Dermis blood vessel endothelial cell (primary cell): ENCODE measurements at regions not wholly inside any gene's neighbourhood (a gene's known extent, or its start where the extent isn't known, plus 50 kb on each side); places are given as distances from the start of the nearest gene placed in this dataset.
A peak's percentile ranks its signal among the peaks of the same experiment; 100 is the strongest.

Experiments
- DNase-seq: peaks from one replicate; pipeline ENCODE4 v3.0.0; 2010

DNA sequence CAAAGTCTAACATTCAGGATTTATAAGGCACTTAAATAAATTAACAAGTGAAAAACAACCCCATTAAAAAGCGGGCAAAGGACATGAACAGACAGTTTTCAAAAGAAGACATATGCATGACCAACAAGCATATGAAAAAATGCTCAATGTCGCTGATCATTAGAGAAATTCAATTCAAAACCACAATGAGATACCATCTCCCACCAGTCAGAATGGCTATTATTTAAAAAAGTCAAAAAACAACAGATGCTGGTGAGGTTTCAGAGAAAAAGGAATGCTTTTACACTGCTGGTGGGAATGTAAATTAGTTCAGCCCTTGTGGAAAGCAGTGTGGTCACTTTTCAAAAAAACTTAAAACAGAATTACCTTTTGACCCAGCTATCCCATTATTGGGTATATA, 60.7 kb upstream of the BDKRB2 start:
- no peak for DNase-seq

DNA sequence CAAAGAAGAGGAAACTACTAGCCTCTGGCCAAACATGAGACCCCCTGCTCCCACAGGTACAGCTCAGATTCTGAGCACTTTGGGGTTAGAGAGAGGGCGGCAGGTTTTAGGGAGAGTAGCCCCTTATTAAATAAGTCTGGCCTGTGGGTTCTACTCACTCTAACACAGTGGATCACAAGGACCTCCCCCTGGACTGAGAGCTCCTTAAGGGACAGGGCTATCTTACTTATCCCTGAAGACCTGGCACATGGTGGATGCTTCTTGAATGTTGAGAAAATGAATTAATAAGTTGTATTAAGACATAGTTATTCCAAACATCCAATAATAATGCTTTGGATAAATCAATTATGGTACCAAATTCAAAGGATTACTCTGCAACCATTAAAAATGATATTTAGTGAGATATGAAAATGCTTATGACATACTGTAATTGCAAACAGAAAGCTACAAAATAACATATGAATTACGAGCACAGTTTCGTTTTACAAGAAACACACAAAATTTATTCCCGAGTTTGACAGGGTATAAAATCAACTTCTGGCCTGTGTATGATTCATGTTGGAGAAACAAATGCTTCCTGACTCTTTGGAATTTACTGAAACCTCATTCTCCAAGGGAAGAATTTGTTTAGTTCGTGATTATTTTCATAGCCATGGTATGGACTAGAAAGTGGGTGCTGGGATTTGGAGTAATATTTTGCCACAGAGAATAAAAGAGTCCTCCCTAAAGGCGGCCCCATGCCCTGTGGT, 59.3 kb upstream of the BDKRB2 start:
- DNase-seq, result no peak

DNA sequence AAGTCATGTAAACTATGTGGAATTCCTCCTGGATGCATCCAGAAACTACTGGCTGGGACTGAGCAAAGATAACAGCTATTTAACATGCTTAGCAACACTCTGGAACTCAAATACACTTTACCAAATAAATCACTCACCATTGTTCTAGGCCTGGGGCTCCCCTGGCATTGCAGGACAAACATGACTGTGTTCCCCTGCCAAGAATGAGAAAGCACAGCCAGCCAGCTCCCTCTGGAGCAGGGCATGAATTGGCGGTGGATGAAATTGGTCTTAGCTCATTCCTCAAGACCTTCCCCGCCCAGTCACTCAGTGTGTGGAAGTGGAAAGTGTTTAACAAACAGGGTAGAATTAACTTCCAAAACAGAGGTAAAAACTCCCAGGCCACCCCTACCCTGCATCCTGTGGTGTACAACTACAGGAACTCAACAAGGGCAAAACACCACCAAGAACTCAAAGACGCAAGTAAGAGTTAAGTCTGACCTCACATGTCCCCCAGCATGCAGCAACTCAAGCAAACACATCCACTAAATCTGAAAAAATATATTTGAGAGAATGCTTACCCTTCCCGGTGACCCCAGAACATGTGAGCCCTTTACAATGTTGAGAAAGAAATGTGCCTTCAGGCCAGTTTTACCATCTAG, 58.4 kb upstream of the BDKRB2 start:
- DNase-seq, result peak; percentile 26

GRCh38 chr14:96148631-96149030, 56.0 kb upstream of the BDKRB2 start:
- DNase-seq, result no peak

DNA sequence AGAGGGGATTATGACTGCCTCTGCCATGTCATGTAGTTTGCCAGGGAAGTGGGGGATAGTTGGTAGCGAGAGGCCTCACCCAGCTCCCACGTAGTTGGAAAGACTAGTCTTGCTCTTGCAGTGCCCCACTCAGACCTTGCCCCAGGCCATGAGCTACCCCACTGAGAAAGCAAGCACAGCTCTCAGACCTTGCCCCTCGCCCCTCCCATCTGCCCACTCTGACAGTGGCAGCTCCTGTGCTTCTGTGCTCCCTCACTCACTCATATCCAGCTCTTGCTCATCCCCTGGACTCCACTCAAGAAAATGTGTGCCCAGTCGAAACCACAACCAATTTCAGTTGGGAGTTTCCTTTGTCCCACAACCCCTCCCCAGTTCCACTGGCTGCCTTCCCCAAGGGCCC, 55.5 kb upstream of the BDKRB2 start:
- DNase-seq, result no peak

- no peak for DNase-seq
These were observed 54.4 kb upstream of the BDKRB2 start for GRCh38 chr14:96150214-96150613.

DNA sequence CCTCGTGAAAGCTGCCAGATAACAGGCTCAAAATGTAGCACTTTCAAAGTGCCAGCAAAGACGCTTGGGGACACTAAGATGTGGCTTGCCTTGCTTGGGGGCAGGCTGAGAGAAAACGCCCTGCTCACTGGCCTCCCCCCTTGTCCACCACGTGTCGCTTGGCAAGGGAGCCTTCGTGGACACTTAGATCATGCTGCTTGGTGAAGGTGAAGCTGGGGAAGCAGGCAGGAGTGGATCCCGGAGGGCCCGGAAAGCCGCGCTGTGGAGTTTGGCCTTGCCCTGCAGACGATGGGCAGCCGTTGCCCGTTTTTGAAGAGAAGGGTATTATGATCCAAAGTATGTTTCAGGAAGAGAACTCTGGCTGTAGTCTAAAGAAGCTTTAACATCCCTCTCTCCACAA, 53.4 kb upstream of the BDKRB2 start:
- DNase-seq, result no peak

DNA sequence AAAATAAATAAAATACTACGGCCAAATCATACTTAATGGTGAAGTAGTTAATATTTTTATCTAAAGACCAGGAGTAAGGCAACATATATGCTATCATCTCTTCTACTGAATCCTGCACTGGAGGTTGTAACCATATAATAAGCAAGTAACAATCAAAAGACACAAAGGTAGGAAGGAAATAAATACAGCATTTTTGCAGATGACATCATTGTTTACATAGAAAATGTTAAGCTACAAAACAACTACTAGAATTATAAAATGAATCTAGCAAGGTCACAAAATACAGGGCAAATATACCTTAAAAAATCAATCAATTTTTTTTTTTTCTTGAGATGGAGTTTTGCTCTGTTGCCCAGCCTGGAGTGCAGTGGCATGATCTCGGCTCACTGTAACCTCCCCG, 51.6 kb upstream of the BDKRB2 start:
- DNase-seq, result no peak
